Muscle layer of duodenum (tissue), 2 donors: ENCODE measurements at regions not wholly inside any gene's neighbourhood (a gene's known extent, or its start where the extent isn't known, plus 50 kb on each side); places are given as distances from the start of the nearest gene placed in this dataset.

Source experiments
- H3K27ac ChIP-seq: one replicate; pipeline ENCODE4 v1.7.0; 2013; ENCODE audit warnings: mild to moderate bottlenecking, low read length
- H3K27me3 ChIP-seq: one replicate; pipeline ENCODE4 v1.7.0; 2013; ENCODE audit warnings: low read depth, mild to moderate bottlenecking, control low read depth, low read length
- H3K36me3 ChIP-seq, 2 donors: one replicate each; pipeline ENCODE4 v1.7.0; 2013; ENCODE audit warnings: low read length in 2 of 2, control low read depth in 1 of 2, mild to moderate bottlenecking in 1 of 2; ENCODE audit not compliant: insufficient read depth in 2 of 2, control insufficient read depth in 1 of 2
- H3K4me1 ChIP-seq, 2 donors: one replicate each; pipeline ENCODE4 v1.7.0; 2013; ENCODE audit warnings: low read length in 2 of 2, mild to moderate bottlenecking in 2 of 2, control low read depth in 1 of 2, moderate library complexity in 1 of 2; ENCODE audit not compliant: insufficient read depth in 2 of 2, control insufficient read depth in 1 of 2
- H3K4me3 ChIP-seq, 2 donors: one replicate each; pipeline ENCODE4 v1.7.0; 2013; ENCODE audit warnings: low read length in 2 of 2, low read depth in 1 of 2, mild to moderate bottlenecking in 1 of 2
- H3K9me3 ChIP-seq, 2 donors: one replicate each; pipeline ENCODE4 v1.7.0; 2013; ENCODE audit warnings: low read length in 2 of 2, control low read depth in 1 of 2, mild to moderate bottlenecking in 1 of 2; ENCODE audit not compliant: control insufficient read depth in 1 of 2
- donor health status: healthy.

DNA sequence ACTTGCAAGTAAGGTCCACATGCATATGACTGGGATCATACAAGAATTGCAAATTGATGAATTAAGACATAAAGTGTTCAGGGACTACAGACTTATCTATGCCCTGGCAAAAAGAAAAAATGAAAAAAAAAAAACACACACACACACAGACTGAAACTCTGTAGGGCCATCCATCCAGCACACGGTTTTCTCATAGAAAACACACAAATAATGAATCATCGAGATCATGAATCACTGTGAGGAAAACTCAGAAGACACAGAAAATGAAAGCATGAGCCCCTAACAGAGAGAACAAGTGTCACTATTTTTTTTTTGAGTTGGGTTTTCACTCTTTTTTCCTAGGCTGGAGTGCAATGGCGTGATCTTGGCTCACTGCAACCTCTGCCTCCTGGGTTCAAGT, 185.2 kb downstream of the IRX2 start:
- no peak overlapping the region for H3K4me3 ChIP-seq
- no peaks in the 10 kb centered on the region for H3K27me3 ChIP-seq

DNA sequence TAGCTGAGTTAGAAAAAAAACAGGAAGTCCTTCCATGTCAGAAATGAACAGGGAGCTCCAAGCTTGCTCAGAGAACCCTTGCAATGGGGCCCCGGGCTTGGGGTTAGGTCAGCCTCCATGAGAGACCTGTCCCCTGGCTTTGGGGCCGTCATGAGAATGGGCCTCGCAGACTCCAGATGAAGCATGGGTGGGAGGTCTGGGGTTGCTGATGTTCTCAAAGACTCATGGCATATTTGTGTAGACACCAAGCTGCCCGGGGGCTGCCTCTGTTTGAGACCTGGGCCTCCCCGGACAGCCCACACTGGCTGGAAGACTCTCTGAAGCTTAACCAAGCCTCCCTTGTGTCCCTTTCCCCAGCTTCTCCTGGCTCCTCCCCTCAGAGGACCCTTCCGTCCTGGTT, 186.3 kb downstream of the IRX2 start:
- H3K9me3 ChIP-seq, result peaks cover 0 to 5% of the 10 kb centered on the region in 2 donors
- no peaks in the 10 kb centered on the region for H3K4me1 ChIP-seq
- no peaks in the 10 kb centered on the region for H3K36me3 ChIP-seq
- H3K4me3 ChIP-seq, result no peak overlapping the region
- H3K27me3 ChIP-seq, result no peaks in the 10 kb centered on the region
- no peak overlapping the region for H3K27ac ChIP-seq

More for the DNA sequence above, 185.2 kb downstream of the IRX2 start:
- no peaks in the 10 kb centered on the region for H3K36me3 ChIP-seq
- H3K27ac ChIP-seq, result no peak overlapping the region
- H3K9me3 ChIP-seq, result peaks cover 0 to 5% of the 10 kb centered on the region in 2 donors
- no peaks in the 10 kb centered on the region for H3K4me1 ChIP-seq

- Histone ChIP-seq H3K36me3 (no peaks in the 10 kb centered on the region), H3K27ac (no peak overlapping the region)
Observed at GRCh38 chr5:2563046-2563445, 188.4 kb downstream of the IRX2 start.

DNA sequence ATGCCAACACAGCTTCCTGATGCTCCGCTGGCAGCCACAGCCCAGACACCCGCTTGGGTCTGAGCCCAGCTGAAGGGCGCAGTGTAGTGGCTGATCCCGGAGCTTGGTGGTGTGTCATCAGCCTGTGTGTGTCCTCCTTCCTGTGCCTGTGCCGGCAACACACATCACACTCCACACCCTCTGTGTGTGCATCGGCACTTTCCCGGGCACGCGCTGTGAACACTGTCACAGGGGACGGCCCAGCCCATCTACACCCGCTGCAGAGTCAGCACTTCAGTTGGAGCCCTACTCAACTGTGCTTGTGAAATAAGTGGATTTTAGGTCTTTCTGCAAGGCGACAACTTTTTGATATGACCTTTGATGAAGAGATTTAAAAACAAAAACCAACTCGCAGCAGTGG, 189.4 kb downstream of the IRX2 start:
- Histone ChIP-seq H3K4me3 (no peak overlapping the region), H3K27me3 (no peaks in the 10 kb centered on the region), H3K36me3 (no peaks in the 10 kb centered on the region), H3K4me1 (no peaks in the 10 kb centered on the region), H3K27ac (no peak overlapping the region), H3K9me3 (no peaks in the 10 kb centered on the region)

More at GRCh38 chr5:2563046-2563445, 188.4 kb downstream of the IRX2 start:
- no peaks in the 10 kb centered on the region for H3K27me3 ChIP-seq
- H3K4me1 ChIP-seq, result no peaks in the 10 kb centered on the region
- no peak overlapping the region for H3K4me3 ChIP-seq
- H3K9me3 ChIP-seq, result peaks cover 0 to under 1% of the 10 kb centered on the region in 2 donors

DNA sequence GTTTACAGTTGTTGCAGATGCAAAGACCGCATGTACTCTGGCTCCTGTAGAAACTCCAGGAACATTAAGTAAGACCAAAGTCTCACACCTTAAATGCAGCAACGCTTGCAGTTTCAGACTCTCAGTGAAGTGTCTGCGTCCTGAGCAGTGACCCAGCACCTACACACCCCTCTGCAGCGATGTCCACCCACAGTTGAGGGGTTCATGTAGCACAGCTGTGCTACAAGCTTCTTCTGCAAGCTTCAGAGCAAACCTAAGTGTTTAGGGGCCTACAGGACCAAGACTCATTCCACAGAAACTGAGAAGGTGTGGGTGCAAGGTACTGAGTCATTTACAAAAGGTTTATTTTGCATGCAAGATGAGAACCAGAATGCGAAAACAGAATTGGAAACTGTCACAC, 191.0 kb downstream of the IRX2 start:
- Histone ChIP-seq H3K9me3 (no peaks in the 10 kb centered on the region), H3K27me3 (no peaks in the 10 kb centered on the region), H3K4me1 (no peaks in the 10 kb centered on the region), H3K36me3 (no peaks in the 10 kb centered on the region), H3K4me3 (no peak overlapping the region), H3K27ac (no peak overlapping the region)

DNA sequence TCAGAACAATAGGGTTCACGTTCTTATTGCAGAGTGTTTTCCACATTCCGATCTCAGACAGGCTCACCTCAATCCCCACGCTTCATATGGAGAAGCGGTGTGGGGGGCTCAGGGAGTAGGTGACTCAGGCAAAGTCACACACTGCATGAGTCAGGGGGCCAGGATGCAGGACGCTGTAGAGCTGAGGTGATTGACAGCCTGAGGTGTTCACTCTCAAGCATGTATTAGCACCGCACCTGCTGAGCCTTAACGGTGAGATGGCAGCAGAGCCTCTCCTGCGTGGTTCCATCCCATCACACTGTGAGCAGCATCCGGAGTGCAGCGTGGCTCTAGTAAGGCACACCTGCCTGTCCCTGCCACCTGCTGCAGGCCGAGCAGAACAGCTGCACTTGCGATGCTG, 194.0 kb downstream of the IRX2 start:
- Histone ChIP-seq H3K9me3 (peaks cover 4 to 7% of the 10 kb centered on the region in 2 donors), H3K4me3 (no peak overlapping the region), H3K27me3 (no peaks in the 10 kb centered on the region), H3K4me1 (no peaks in the 10 kb centered on the region), H3K27ac (no peak overlapping the region), H3K36me3 (no peaks in the 10 kb centered on the region)

- H3K9me3 ChIP-seq, result peaks cover 4 to 7% of the 10 kb centered on the region in 2 donors
- H3K27ac ChIP-seq, result no peak overlapping the region
- no peak overlapping the region for H3K4me3 ChIP-seq
- no peaks in the 10 kb centered on the region for H3K27me3 ChIP-seq
- no peaks in the 10 kb centered on the region for H3K4me1 ChIP-seq
- H3K36me3 ChIP-seq, result no peaks in the 10 kb centered on the region
Observed at GRCh38 chr5:2556375-2556966, 195.0 kb downstream of the IRX2 start.

DNA sequence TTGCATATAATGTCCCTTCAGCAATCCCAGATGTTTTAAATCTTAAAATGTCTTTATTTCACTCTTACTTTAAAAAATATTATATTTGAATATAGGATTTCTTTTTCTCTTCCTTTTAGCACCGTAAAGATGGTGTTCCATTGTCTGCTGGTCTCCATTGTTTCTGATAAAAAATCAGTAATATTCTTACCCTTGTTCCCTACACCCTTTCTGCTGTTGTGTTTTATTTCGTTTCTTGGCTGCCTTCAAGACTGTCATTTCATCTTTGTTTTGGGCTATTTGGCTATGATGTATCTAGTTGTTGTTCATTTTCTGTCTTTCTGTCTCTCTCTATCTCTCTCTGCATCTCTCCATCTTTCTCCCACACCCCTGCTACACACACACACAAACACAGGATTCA, 197.9 kb downstream of the IRX2 start:
- H3K27me3 ChIP-seq, result no peaks in the 10 kb centered on the region
- H3K4me1 ChIP-seq, result no peaks in the 10 kb centered on the region
- H3K4me3 ChIP-seq, result no peak overlapping the region
- H3K36me3 ChIP-seq, result no peaks in the 10 kb centered on the region
- peaks cover 4 to 7% of the 10 kb centered on the region in 2 donors for H3K9me3 ChIP-seq
- H3K27ac ChIP-seq, result no peak overlapping the region

DNA sequence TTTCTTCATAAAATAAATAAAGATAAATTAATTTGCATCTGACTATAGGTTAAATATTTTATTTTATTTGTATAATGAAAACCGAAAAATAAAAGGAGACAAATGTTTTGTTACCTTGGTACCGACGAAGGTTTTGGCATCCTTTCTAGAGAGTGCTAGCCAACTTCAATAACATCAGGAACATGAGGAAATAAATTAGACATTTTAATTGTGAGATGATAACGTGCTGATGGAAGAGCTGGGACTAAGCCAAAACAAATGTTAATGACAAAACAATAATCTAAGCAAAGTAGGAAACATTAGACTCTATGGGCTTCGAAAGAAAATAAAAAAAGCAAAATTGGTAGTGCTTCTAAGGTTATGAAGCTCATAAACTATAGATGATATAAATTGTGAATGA, 201.0 kb downstream of the IRX2 start:
- H3K4me3 ChIP-seq, result no peak overlapping the region

DNA sequence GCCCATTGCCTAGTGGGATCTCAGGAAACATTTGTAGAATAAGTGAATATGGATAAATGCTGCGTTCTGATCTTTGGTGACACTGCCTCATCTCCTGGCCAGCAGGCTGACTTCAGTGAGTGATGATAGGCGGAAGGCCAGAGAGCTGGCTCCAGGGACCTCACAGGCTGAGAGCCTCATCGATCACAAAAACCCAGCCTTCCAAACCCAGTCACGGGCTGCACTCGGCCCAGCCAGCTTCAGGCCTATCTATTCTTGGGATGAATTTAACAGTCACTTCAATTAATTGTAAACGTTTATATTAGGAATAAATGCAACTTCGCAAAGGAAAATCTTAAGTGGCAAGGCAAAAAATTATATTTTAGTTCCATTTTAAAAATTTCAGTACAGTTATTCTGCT, 201.6 kb downstream of the IRX2 start:
- no peak overlapping the region for H3K27ac ChIP-seq
- H3K4me3 ChIP-seq, result no peak overlapping the region
- no peaks in the 10 kb centered on the region for H3K36me3 ChIP-seq
- no peaks in the 10 kb centered on the region for H3K27me3 ChIP-seq
- peaks cover 4 to 5% of the 10 kb centered on the region in 2 donors for H3K9me3 ChIP-seq
- H3K4me1 ChIP-seq, result no peaks in the 10 kb centered on the region

More for the DNA sequence above, 201.0 kb downstream of the IRX2 start:
- Histone ChIP-seq H3K27ac (no peak overlapping the region), H3K27me3 (no peaks in the 10 kb centered on the region), H3K4me1 (no peaks in the 10 kb centered on the region), H3K9me3 (peaks cover 4 to 7% of the 10 kb centered on the region in 2 donors), H3K36me3 (no peaks in the 10 kb centered on the region)

- no peak overlapping the region for H3K27ac ChIP-seq
- H3K4me3 ChIP-seq, result no peak overlapping the region
- no peaks in the 10 kb centered on the region for H3K27me3 ChIP-seq
- no peaks in the 10 kb centered on the region for H3K4me1 ChIP-seq
- no peaks in the 10 kb centered on the region for H3K36me3 ChIP-seq
- peaks cover 0 to 4% of the 10 kb centered on the region in 2 donors for H3K9me3 ChIP-seq
Observed at GRCh38 chr5:2549354-2549753, 202.1 kb downstream of the IRX2 start.

DNA sequence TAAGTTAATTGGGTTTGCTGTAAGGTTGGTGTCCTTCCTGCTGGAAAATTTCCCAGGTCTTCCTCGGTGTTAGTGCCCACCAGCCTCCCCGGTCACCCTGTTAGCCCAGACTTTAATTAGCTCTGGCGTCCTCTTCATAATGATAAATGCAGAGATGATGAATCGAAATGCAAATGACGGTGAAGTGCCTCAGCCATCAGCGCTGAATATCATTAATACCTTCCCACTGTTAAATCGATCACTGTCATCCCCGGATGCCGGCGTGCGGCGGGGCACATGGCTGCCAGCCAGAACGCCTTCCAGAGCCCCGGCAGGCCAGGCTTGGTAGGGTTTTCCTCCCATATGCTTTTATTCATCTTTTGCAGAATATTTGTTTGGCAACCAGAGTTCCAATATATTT, 204.5 kb downstream of the IRX2 start:
- no peak overlapping the region for H3K27ac ChIP-seq
- H3K9me3 ChIP-seq, result no peaks in the 10 kb centered on the region
- H3K36me3 ChIP-seq, result no peaks in the 10 kb centered on the region
- H3K4me3 ChIP-seq, result no peak overlapping the region
- H3K4me1 ChIP-seq, result no peaks in the 10 kb centered on the region
- no peaks in the 10 kb centered on the region for H3K27me3 ChIP-seq
